ENCODE measurements at regions not wholly inside any gene's neighbourhood (a gene's known extent, or its start where the extent isn't known, plus 50 kb on each side); places are given as distances from the start of the nearest gene placed in this dataset.

GRCh38 chr6:118394106-118394505 lies 154.0 kb upstream of the PLN start:
- WGBS (ENCODE audit: low lambda C conversion rate) = 32% methylated on average over 2 of the region's 2 CpGs

GRCh38 chr6:118396969-118397368 lies 151.1 kb upstream of the PLN start:
- TF ChIP-seq FOSL2 (IDR thresholded peaks at IDR 0.05; ENCODE audit: borderline replicate concordance, low read depth) = no peak
- no peak for TF ChIP-seq IRF3 (IDR thresholded peaks at IDR 0.05; ENCODE audit: low read depth, low read length)
- H3K36me3 ChIP-seq (replicated peaks in 1 of 2; ENCODE audit: control insufficient read depth in 1 of 2, insufficient read depth in 2 of 2, low read length in 1 of 2) = no peaks in the 10 kb centered on the region
- H3K9me2 ChIP-seq = no peaks in the 10 kb centered on the region
- no peak overlapping the region for H3K9ac ChIP-seq
- no peaks in the 10 kb centered on the region for H3K4me1 ChIP-seq (ENCODE audit: control insufficient read depth in 1 of 2, insufficient read depth in 2 of 2, low read depth in 1 of 2, low read length in 1 of 2)
- no peak for DNase-seq
- no peaks in the 10 kb centered on the region for H4K20me1 ChIP-seq (ENCODE audit: insufficient read depth)
- 35% methylated on average over 2 of the region's 2 CpGs for WGBS (ENCODE audit: low lambda C conversion rate)
- no peak overlapping the region for H3K4me3 ChIP-seq (ENCODE audit: low read depth in 2 of 2, low read length in 1 of 2)
- H3F3A ChIP-seq (replicated peaks; ENCODE audit: insufficient read depth) = peaks cover 8% of the 10 kb centered on the region
- ChIA-PET POLR2A (no interaction called here), CTCF (no interaction called here)
- H2AFZ ChIP-seq (ENCODE audit: low read depth) = no peak overlapping the region
- H3K79me2 ChIP-seq (ENCODE audit: insufficient read depth) = no peaks in the 10 kb centered on the region
- no peak overlapping the region for H3K27ac ChIP-seq (ENCODE audit: low read depth in 2 of 2, low read length in 1 of 2)
- H3K4me2 ChIP-seq = no peak overlapping the region
- H3K9me3 ChIP-seq = 0 out of 2 replicates have a peak, but pooled peaks cover 4% of the 10 kb centered on the region
- H3K27me3 ChIP-seq (ENCODE audit: insufficient read depth) = no peaks in the 10 kb centered on the region; the same call in 1 of the 2 replicates

More at GRCh38 chr6:118394106-118394505, 154.0 kb upstream of the PLN start:
- CTCF ChIA-PET = no interaction called here
- TF ChIP-seq, protein P1, sequence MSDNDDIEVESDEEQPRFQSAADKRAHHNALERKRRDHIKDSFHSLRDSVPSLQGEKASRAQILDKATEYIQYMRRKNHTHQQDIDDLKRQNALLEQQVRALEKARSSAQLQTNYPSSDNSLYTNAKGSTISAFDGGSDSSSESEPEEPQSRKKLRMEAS (IDR thresholded peaks at IDR 0.05; ENCODE audit: low read depth) = no peak
- TF ChIP-seq USF1 (IDR thresholded peaks at IDR 0.05; ENCODE audit: borderline replicate concordance, low read depth) = no peak
- POLR2A ChIA-PET = no interaction called here
- Histone ChIP-seq H3K4me3 (ENCODE audit: low read depth in 2 of 2, low read length in 1 of 2) (no peak overlapping the region), H3K27me3 (ENCODE audit: insufficient read depth) (no peaks in the 10 kb centered on the region; the same call in 1 of the 2 replicates), H3K9me2 (no peaks in the 10 kb centered on the region), H3F3A (replicated peaks; ENCODE audit: insufficient read depth) (peaks cover 8% of the 10 kb centered on the region), H3K4me1 (ENCODE audit: control insufficient read depth in 1 of 2, insufficient read depth in 2 of 2, low read depth in 1 of 2, low read length in 1 of 2) (no peaks in the 10 kb centered on the region), H3K27ac (ENCODE audit: low read depth in 2 of 2, low read length in 1 of 2) (no peak overlapping the region), H3K9ac (no peak overlapping the region), H3K36me3 (replicated peaks in 1 of 2; ENCODE audit: control insufficient read depth in 1 of 2, insufficient read depth in 2 of 2, low read length in 1 of 2) (no peaks in the 10 kb centered on the region), H2AFZ (ENCODE audit: low read depth) (no peak overlapping the region), H3K79me2 (ENCODE audit: insufficient read depth) (no peaks in the 10 kb centered on the region), H3K9me3 (0 out of 2 replicates have a peak, but pooled peaks cover 4% of the 10 kb centered on the region), H3K4me2 (no peak overlapping the region), H4K20me1 (ENCODE audit: insufficient read depth) (no peaks in the 10 kb centered on the region)
- no peak for DNase-seq

DNA sequence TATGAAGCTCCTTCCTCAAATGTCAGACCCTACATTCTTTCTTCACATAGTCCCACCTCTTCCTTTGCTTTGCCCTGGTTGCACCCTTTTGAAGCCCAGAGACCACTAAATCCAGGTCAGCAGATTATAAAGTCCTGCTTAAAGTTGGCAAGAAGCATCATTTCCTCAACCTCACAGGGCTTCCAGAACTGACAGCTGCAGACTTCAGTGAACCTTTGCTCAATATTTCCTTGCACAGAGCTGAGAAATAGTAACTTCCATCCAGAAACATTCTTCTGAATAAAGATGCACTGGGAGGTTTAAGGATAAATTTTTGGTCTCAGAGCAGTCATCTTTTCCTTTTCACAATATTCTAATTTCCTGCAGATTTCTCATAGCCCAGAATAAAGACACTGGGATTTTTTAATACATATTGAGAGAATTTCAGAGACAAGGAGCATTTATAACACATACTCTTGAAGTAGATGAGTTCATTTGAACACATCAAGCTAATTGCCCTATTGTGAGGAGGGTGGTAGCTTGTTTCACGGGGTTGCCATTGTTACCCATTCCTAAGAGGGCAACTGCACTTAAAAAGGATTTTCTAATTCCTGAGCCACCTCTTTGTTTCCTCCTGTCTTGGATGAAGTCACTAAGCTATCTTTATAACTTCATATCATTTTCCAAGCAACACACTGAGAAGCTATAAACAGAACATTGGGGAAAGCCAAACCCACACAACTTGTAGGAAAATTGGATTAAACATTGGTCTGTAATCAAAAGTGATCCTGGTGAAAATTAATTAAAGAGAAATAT lies 150.2 kb upstream of the PLN start:
- ChIA-PET POLR2A (no interaction called here), CTCF (no interaction called here)
- TF ChIP-seq TCF12 (IDR thresholded peaks at IDR 0.05) (no peak), SMC3 (IDR thresholded peaks at IDR 0.05; ENCODE audit: low read depth, low read length) (no peak), IRF3 (IDR thresholded peaks at IDR 0.05; ENCODE audit: low read depth, low read length) (no peak), NRF1 (IDR thresholded peaks at IDR 0.05; ENCODE audit: low read depth, low read length) (no peak)
- Histone ChIP-seq H3K4me3 (ENCODE audit: low read depth in 2 of 2, low read length in 1 of 2) (no peak overlapping the region), H3K4me1 (ENCODE audit: control insufficient read depth in 1 of 2, insufficient read depth in 2 of 2, low read depth in 1 of 2, low read length in 1 of 2) (no peaks in the 10 kb centered on the region), H3K9me3 (0 out of 2 replicates have a peak, but pooled peaks cover 4% of the 10 kb centered on the region), H3K79me2 (ENCODE audit: insufficient read depth) (no peaks in the 10 kb centered on the region), H3K36me3 (replicated peaks in 1 of 2; ENCODE audit: control insufficient read depth in 1 of 2, insufficient read depth in 2 of 2, low read length in 1 of 2) (no peaks in the 10 kb centered on the region), H2AFZ (ENCODE audit: low read depth) (no peak overlapping the region), H4K20me1 (ENCODE audit: insufficient read depth) (no peaks in the 10 kb centered on the region), H3K4me2 (no peak overlapping the region), H3K27me3 (ENCODE audit: insufficient read depth) (no peaks in the 10 kb centered on the region; the same call in 1 of the 2 replicates), H3K9me2 (no peaks in the 10 kb centered on the region), H3K9ac (no peak overlapping the region), H3K27ac (ENCODE audit: low read depth in 2 of 2, low read length in 1 of 2) (no peak overlapping the region), H3F3A (replicated peaks; ENCODE audit: insufficient read depth) (peaks cover 8% of the 10 kb centered on the region)
- no peak for DNase-seq
- WGBS (ENCODE audit: low lambda C conversion rate) = 0% methylated on average over 1 of the region's 1 CpG
